GM23338 (cell line): ENCODE measurements at regions not wholly inside any gene's neighbourhood (a gene's known extent, or its start where the extent isn't known, plus 50 kb on each side); places are given as distances from the start of the nearest gene placed in this dataset.
"Not testable (repeated sequence)": the region's sequence is repeated elsewhere in the genome, so short reads cannot be mapped to it uniquely, and the experiment has no call there.

Experiments used
- ATAC-seq: fragments of 200-7000 bp; cut with Tn5 transposase; 3 replicates; pipeline ENCODE4 v1.9.1; 2020
- DNase-seq: peaks from one replicate; pipeline ENCODE4 v3.0.0-alpha.2; 2015; ENCODE audit warnings: low spot score
- H2AFZ ChIP-seq: fragments of 200-600 bp; sonication (generic); 2 replicates; pipeline ENCODE4 v1.8.0; 2016; ENCODE audit warnings: antibody characterized with exemption, mild to moderate bottlenecking, moderate library complexity
- H3F3A ChIP-seq: fragments of 200-600 bp; sonication (generic); replicated peaks from 2 replicates; pipeline ENCODE4 v1.8.0; 2017; ENCODE audit warnings: antibody characterized with exemption, mixed run types, low read depth
- H3K27ac ChIP-seq: fragments of 200-600 bp; sonication (generic); 2 replicates; pipeline ENCODE4 v1.6.1; 2016; ENCODE audit warnings: low read depth
- H3K27me3 ChIP-seq: fragments of 200-600 bp; sonication (generic); 2 replicates; pipeline ENCODE4 v1.8.0; 2016; ENCODE audit warnings: mild to moderate bottlenecking, mixed run types, moderate library complexity; ENCODE audit not compliant: insufficient read depth
- H3K36me3 ChIP-seq: fragments of 200-600 bp; sonication (generic); 2 replicates; pipeline ENCODE4 v1.8.0; 2016; ENCODE audit warnings: mild to moderate bottlenecking; ENCODE audit not compliant: insufficient read depth
- H3K4me1 ChIP-seq: fragments of 200-600 bp; sonication (generic); 2 replicates; pipeline ENCODE4 v1.8.0; 2016; ENCODE audit warnings: mild to moderate bottlenecking, moderate library complexity; ENCODE audit not compliant: insufficient read depth
- H3K4me2 ChIP-seq: fragments of 200-600 bp; sonication (generic); 2 replicates; pipeline ENCODE4 v1.7.1; 2017; ENCODE audit warnings: mixed run types
- H3K4me3 ChIP-seq: fragments of 200-600 bp; sonication (generic); 2 replicates; pipeline ENCODE4 v1.6.1; 2016; ENCODE audit warnings: mixed run types
- H3K79me2 ChIP-seq: fragments of 200-600 bp; sonication (generic); replicated peaks from 2 replicates; pipeline ENCODE4 v1.8.0; 2017; ENCODE audit warnings: mild to moderate bottlenecking; ENCODE audit not compliant: insufficient read depth
- H3K9me2 ChIP-seq: fragments of 200-600 bp; sonication (generic); 2 replicates; pipeline ENCODE4 v1.8.0; 2017; ENCODE audit not compliant: insufficient read depth
- H4K20me1 ChIP-seq: fragments of 200-600 bp; sonication (generic); replicated peaks from 2 replicates; pipeline ENCODE4 v1.8.0; 2017; ENCODE audit warnings: mild to moderate bottlenecking; ENCODE audit not compliant: insufficient read depth
- H3K27ac Mint-ChIP-seq: 2 replicates; pipeline ENCODE4 v1.8.0; 2020; ENCODE audit warnings: inconsistent platforms, mild to moderate bottlenecking, moderate library complexity, mixed read lengths
- H3K27me3 Mint-ChIP-seq: 3 replicates; pipeline ENCODE4 v1.8.0; 2022; ENCODE audit warnings: low read depth, mild to moderate bottlenecking, moderate library complexity, mixed read lengths, inconsistent platforms; ENCODE audit not compliant: insufficient read depth, poor library complexity
- H3K36me3 Mint-ChIP-seq: 3 replicates; pipeline ENCODE4 v1.8.0; 2021; ENCODE audit warnings: low read depth, mild to moderate bottlenecking, inconsistent platforms, moderate library complexity, mixed read lengths
- H3K4me1 Mint-ChIP-seq: 3 replicates; pipeline ENCODE4 v1.8.0; 2020; ENCODE audit warnings: mild to moderate bottlenecking, inconsistent platforms, mixed read lengths
- H3K4me3 Mint-ChIP-seq: 3 replicates; pipeline ENCODE4 v1.8.0; 2021; ENCODE audit warnings: moderate library complexity, mild to moderate bottlenecking, inconsistent platforms, mixed read lengths
- H3K9me3 Mint-ChIP-seq: 3 replicates; pipeline ENCODE4 v1.8.0; 2020; ENCODE audit warnings: moderate library complexity, mild to moderate bottlenecking, inconsistent platforms, mixed read lengths
- CTCF ChIP-seq, 2 experiments: fragments of 200-600 bp in 1 of 2; sonication (generic) in 1 of 2; conservative IDR thresholded peaks; 2 replicates each; pipeline versions ENCODE4 v1.5.1 to v1.6.1; 2016 to 2017; ENCODE audit warnings: antibody characterized with exemption in 2 of 2, low read depth in 2 of 2, mild to moderate bottlenecking in 2 of 2, moderate library complexity in 1 of 2

GRCh38 chr2:91773810-91774209, 3082.3 kb downstream of the RPIA start:
- not testable (repeated sequence) for H3K4me1 ChIP-seq, H3K4me2 ChIP-seq, H3K9me2 ChIP-seq, H3K27ac Mint-ChIP-seq, H3K4me3 ChIP-seq, H3K27ac ChIP-seq, H3K79me2 ChIP-seq, H3K4me3 Mint-ChIP-seq, H3K9me3 Mint-ChIP-seq, H3K36me3 ChIP-seq, H3K27me3 Mint-ChIP-seq, H4K20me1 ChIP-seq, H3F3A ChIP-seq, H3K4me1 Mint-ChIP-seq, H2AFZ ChIP-seq, H3K27me3 ChIP-seq, ATAC-seq, DNase-seq
- peak in 1 of 2 experiments; percentile 27; a peak in 2 of 4 replicates for TF ChIP-seq CTCF (conservative IDR thresholded peaks at IDR 0.05; ENCODE audit: low read depth in 2 of 2)
- peaks cover 19% of the 10 kb centered on the region for H3K36me3 Mint-ChIP-seq

GRCh38 chr2:91775193-91775592, 3083.7 kb downstream of the RPIA start:
- H3K27ac Mint-ChIP-seq, DNase-seq, H3K4me1 Mint-ChIP-seq, H3K36me3 ChIP-seq, H3K9me2 ChIP-seq, H3K4me3 Mint-ChIP-seq, H3K27ac ChIP-seq, H3K4me3 ChIP-seq, H3K27me3 Mint-ChIP-seq, H3K4me1 ChIP-seq, H3F3A ChIP-seq, H4K20me1 ChIP-seq, ATAC-seq, H3K4me2 ChIP-seq, H3K79me2 ChIP-seq, H3K27me3 ChIP-seq, H2AFZ ChIP-seq: not testable (repeated sequence)
- Mint-ChIP-seq H3K9me3 (peaks cover 18% of the 10 kb centered on the region; the same call in 2 of the 3 replicates), H3K36me3 (peaks cover 31% of the 10 kb centered on the region)

GRCh38 chr2:91780324-91780723, 3088.9 kb downstream of the RPIA start:
- H3K9me2 ChIP-seq, H3K79me2 ChIP-seq, H3K4me2 ChIP-seq, H3K27me3 ChIP-seq, H3K4me3 ChIP-seq, H3K27ac Mint-ChIP-seq, H3K4me3 Mint-ChIP-seq, H3F3A ChIP-seq, H2AFZ ChIP-seq, H3K27ac ChIP-seq, H3K4me1 Mint-ChIP-seq, DNase-seq, H3K4me1 ChIP-seq, H4K20me1 ChIP-seq, H3K36me3 ChIP-seq, ATAC-seq: not testable (repeated sequence)
- Mint-ChIP-seq H3K27me3 (peaks cover 12% of the 10 kb centered on the region), H3K36me3 (peaks cover 65% of the 10 kb centered on the region), H3K9me3 (peaks cover 64% of the 10 kb centered on the region)

GRCh38 chr2:91809391-91809790, 3061.8 kb upstream of the TEKT4 start:
- H4K20me1 ChIP-seq, H3K27ac ChIP-seq, H3K4me2 ChIP-seq, DNase-seq, H3K4me3 ChIP-seq, H3K79me2 ChIP-seq, H3K36me3 Mint-ChIP-seq, H3K4me1 ChIP-seq, H3K27me3 Mint-ChIP-seq, H2AFZ ChIP-seq, ATAC-seq, H3F3A ChIP-seq, H3K27ac Mint-ChIP-seq, H3K4me1 Mint-ChIP-seq, H3K36me3 ChIP-seq, H3K9me3 Mint-ChIP-seq, H3K4me3 Mint-ChIP-seq, H3K27me3 ChIP-seq, H3K9me2 ChIP-seq: not testable (repeated sequence)
